SU-DHL-6 (cell line): ENCODE measurements at regions not wholly inside any gene's neighbourhood (a gene's known extent, or its start where the extent isn't known, plus 50 kb on each side); places are given as distances from the start of the nearest gene placed in this dataset.

Experiments
- CTCF ChIP-seq: fragments of 200-600 bp; sonication (generic); IDR thresholded peaks from one replicate; pipeline ENCODE4 v1.5.1; 2017; ENCODE audit warnings: antibody characterized with exemption, mild to moderate bottlenecking, low read length, moderate library complexity; ENCODE audit not compliant: insufficient read depth, poor library complexity, severe bottlenecking
- EZH2phosphoT487 ChIP-seq: fragments of 200-600 bp; sonication (generic), shearing (Covaris generic); conservative IDR thresholded peaks from 2 replicates; pipeline ENCODE4 v1.6.1; 2018; ENCODE audit warnings: mild to moderate bottlenecking, antibody characterized with exemption, low read length, moderate library complexity, mixed read lengths

GRCh38 chr3:80014576-80014975 is 246.8 kb upstream of the ROBO1 start:
- TF ChIP-seq CTCF, result no peak
- TF ChIP-seq EZH2phosphoT487, result no peak
